ENCODE measurements at regions not wholly inside any gene's neighbourhood (a gene's known extent, or its start where the extent isn't known, plus 50 kb on each side); places are given as distances from the start of the nearest gene placed in this dataset.

DNA sequence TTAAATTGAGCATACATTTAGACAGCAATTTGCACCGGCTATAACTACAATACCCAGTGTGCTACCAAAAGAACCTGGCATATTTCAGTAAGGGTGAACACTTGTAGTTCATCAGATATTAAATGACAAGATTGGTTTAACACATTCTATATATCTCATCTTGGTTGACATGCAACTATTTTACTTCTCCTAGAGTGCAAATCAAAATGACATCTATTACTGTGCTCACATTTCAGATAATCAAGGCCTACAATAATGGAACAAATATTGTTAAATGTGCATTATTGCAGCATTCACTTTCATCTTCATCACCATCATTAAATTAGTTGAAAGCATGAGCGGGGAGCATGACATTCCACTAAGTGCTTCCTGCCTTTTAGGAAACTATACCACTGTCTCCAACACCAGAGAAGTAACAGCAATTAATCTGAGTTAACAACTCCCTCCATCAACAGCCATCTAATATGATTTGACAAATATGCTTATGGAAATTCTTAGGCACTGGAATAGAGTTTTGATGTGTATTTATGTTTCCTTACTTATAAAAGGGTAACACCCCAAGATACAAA is 209.8 kb upstream of the SLIT2 start:
- TF ChIP-seq NFE2L2 (IDR thresholded peaks at IDR 0.05; ENCODE audit: low read length), result no peak
- no peak for TF ChIP-seq IKZF1 (IDR thresholded peaks at IDR 0.05)

Measured in HepG2 (cell line).